Kidney glomerular epithelial cell (primary cell): ENCODE measurements at regions not wholly inside any gene's neighbourhood (a gene's known extent, or its start where the extent isn't known, plus 50 kb on each side); places are given as distances from the start of the nearest gene placed in this dataset.
"Not testable (repeated sequence)": the region's sequence is repeated elsewhere in the genome, so short reads cannot be mapped to it uniquely, and the experiment has no call there.

Experiments used
- DNase-seq: peaks from one replicate; lab custom pipeline; 2025; lab: John Stamatoyannopoulos, UW

DNA sequence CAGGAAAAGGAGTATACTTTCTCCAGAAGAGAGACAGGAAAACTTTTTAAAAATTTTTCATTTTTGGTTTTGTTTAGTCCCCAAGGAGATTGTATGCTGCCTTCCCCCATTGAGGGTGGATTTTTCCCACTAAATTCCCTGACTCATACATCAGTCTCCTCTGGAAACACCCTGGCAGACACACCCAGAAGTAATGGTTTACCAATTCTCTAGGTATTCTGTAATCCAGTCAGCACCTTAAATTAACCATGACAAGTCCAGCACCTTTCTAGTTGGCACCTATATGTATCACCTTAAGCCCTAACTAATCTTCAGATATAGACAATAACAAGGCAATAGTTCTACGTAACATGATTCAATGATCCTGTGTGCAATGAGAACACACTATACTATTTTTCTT is 165.9 kb upstream of the NPAP1 start:
- not testable (repeated sequence) for DNase-seq

- not testable (repeated sequence) for DNase-seq
These were observed 164.0 kb upstream of the NPAP1 start for GRCh38 chr15:24511598-24511997.

DNA sequence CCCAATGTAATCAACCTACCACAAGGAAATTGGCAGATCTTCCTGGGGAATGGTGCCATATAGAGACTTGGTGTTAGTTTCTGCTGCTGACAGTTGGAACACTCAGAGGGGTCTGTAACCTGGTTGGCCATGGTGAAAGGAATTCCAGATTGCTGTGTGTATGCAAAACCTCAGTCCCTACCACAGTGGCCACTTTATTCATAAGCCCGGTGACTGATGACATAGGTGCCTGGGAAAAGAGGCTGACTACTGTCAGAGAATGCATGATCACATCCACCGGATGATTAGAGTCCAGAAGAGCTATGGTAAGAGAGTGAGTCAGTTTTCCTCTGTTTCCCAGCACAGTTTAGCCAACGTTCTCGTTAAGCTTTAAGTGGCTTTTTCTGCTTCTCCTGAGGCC is 156.8 kb upstream of the NPAP1 start:
- DNase-seq = not testable (repeated sequence)

- not testable (repeated sequence) for DNase-seq
These were observed 144.3 kb upstream of the NPAP1 start for GRCh38 chr15:24531235-24531634.

- not testable (repeated sequence) for DNase-seq
These were observed 141.5 kb upstream of the NPAP1 start for GRCh38 chr15:24534032-24534431.

- not testable (repeated sequence) for DNase-seq
These were observed 118.3 kb upstream of the NPAP1 start for GRCh38 chr15:24557281-24557680.

- DNase-seq = no peak
These were observed 67.9 kb upstream of the NPAP1 start for GRCh38 chr15:24607636-24608035.

- no peak for DNase-seq
These were observed 57.9 kb upstream of the NPAP1 start for GRCh38 chr15:24617646-24618045.

DNA sequence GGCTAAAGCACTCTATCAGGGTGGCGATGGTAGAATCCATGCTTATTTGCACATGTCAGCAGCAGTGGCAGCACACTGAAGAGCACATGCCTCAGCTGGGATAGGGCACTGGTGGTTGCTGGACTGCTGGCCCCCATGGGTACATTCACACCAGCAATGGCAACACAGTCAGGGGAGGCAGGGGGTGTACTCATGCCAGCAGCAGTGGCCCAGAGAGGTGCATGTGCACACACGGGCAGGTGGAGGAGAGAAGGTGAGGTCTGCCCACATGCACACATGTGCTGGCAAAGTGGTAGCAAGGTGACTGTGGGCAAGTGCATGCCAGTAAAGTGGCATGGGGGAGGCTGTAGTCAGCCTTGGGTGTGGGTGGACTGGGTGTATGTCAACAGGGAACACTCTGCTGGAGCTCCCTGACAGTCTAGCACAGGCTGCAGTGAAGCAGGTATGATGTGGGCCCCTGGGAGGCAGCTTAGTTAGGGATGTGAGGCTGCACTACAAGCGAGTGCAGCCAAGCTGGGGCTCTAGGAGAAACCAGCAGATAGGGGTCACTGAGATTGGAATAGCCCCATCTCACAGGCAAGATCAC is 53.9 kb upstream of the NPAP1 start:
- DNase-seq = no peak
